ENCODE measurements at regions not wholly inside any gene's neighbourhood (a gene's known extent, or its start where the extent isn't known, plus 50 kb on each side); places are given as distances from the start of the nearest gene placed in this dataset.

DNA sequence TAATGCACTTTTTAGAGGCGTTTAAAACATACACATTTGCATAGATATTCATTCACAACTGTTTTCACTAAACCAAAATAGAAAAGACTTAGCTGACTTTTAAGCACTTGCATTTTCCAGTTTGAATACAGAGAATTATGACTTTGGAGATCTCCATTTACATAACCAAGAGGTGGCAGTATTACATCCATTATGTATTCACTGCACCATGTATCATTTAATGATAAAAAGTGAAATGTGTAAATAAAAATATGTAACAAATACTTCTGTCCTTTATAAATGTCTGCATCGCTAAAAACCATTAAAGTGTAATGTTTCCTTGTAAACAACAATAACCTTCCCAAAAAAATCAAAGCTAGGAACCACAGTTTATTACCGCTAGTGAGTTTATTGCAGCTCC is 413.2 kb downstream of the FGF13 start:
- Histone ChIP-seq H2BK20ac (ENCODE audit: low read length) (no peak overlapping the region), H2AK5ac (ENCODE audit: low read depth, low read length) (no peak overlapping the region), H3K4me3 (ENCODE audit: extremely low read depth in 1 of 4, insufficient read depth in 2 of 4, low read depth in 3 of 4, low read length in 4 of 4) (no peak overlapping the region), H3K79me2 (ENCODE audit: control insufficient read depth in 1 of 2, insufficient read depth in 2 of 2, low read length in 2 of 2) (no peaks in the 10 kb centered on the region), H3K4ac (replicated peaks; ENCODE audit: insufficient read length, low read depth, low read length) (no peak overlapping the region), H2BK12ac (ENCODE audit: low read depth, low read length) (no peak overlapping the region), H3K4me1 (replicated peaks in 1 of 4; ENCODE audit: control insufficient read depth in 3 of 4, insufficient read depth in 4 of 4, low read length in 3 of 4) (no peaks in the 10 kb centered on the region), H4K20me1 (replicated peaks in 1 of 2; ENCODE audit: control insufficient read depth in 1 of 2, insufficient read depth in 2 of 2, low read length in 2 of 2) (no peaks in the 10 kb centered on the region), H2BK15ac (ENCODE audit: low read length) (no peak overlapping the region), H4K5ac (ENCODE audit: insufficient read length, low read depth, low read length) (no peak overlapping the region), H3K23ac (ENCODE audit: insufficient read length) (no peak overlapping the region), H4K8ac (ENCODE audit: extremely low read depth, insufficient read depth, low read length) (no peak overlapping the region), H2AFZ (ENCODE audit: low read length) (no peak overlapping the region), H3K14ac (ENCODE audit: insufficient read length) (no peak overlapping the region), H3K18ac (ENCODE audit: extremely low read depth, low read length) (no peak overlapping the region), H3K79me1 (ENCODE audit: low read depth, low read length) (no peaks in the 10 kb centered on the region), H3K27ac (ENCODE audit: low read depth, low read length) (no peak overlapping the region), H3K9me3 (ENCODE audit: insufficient read depth in 2 of 2, low read depth in 1 of 2, low read length in 1 of 2) (no peaks in the 10 kb centered on the region), H3K36me3 (ENCODE audit: control insufficient read depth in 2 of 4, insufficient read depth in 4 of 4, low read length in 3 of 4) (no peaks in the 10 kb centered on the region), H3K9ac (replicated peaks in 1 of 4; ENCODE audit: extremely low read depth in 1 of 4, low read depth in 3 of 4, low read length in 3 of 4) (no peak overlapping the region), H3K4me2 (ENCODE audit: insufficient read depth in 1 of 2, low read depth in 2 of 2, low read length in 2 of 2) (no peak overlapping the region), H2BK120ac (replicated peaks; ENCODE audit: low read depth, low read length) (no peak overlapping the region), H3K23me2 (ENCODE audit: low read depth, low read length) (no peaks in the 10 kb centered on the region), H4K91ac (replicated peaks; ENCODE audit: insufficient read length, low read length) (no peak overlapping the region), H3K27me3 (replicated peaks in 1 of 4; ENCODE audit: control insufficient read depth in 3 of 4, extremely low read depth in 1 of 4, insufficient read depth in 3 of 4, low read length in 3 of 4) (no peaks in the 10 kb centered on the region), H3K56ac (replicated peaks; ENCODE audit: insufficient read length, low read depth, low read length) (no peak overlapping the region), H2BK5ac (ENCODE audit: low read depth, low read length) (no peak overlapping the region)
- DNase-seq (ENCODE audit: low read depth in 1 of 2, low spot score in 2 of 2) (no peak), FAIRE-seq (no peak)
- POLR2A ChIA-PET (ENCODE audit: partially characterized antibody), result no interaction called here
- 90% methylated on average over 3 of the region's 3 CpGs; no CpG with 5 or more reads in 1 of the 2 experiments for WGBS, 2 experiments (ENCODE audit: extremely low coverage in 1 of 2, insufficient coverage in 1 of 2, insufficient read length in 1 of 2, insufficient replicate concordance in 2 of 2, low coverage in 1 of 2, low lambda C conversion rate in 2 of 2, missing lambda C conversion rate in 1 of 2)
- TF ChIP-seq CTBP2 (IDR thresholded peaks at IDR 0.05; ENCODE audit: borderline replicate concordance, insufficient read depth, insufficient read length, low read length) (no peak), TAF7 (optimal IDR thresholded peaks at IDR 0.05; ENCODE audit: borderline replicate concordance, low read depth, low read length) (no peak), CHD1 (IDR thresholded peaks at IDR 0.05; ENCODE audit: low read depth, low read length) (no peak)
- CTCF ChIA-PET (ENCODE audit: partially characterized antibody), result interaction anchor here (1.5 kb wide), 1 partner anchor 11 kb away, joined by 5 read pairs; no protein-coding TSS in a partner anchor
